ENCODE measurements at regions not wholly inside any gene's neighbourhood (a gene's known extent, or its start where the extent isn't known, plus 50 kb on each side); places are given as distances from the start of the nearest gene placed in this dataset.
A peak's percentile ranks its signal among the peaks of the same experiment; 100 is the strongest.

DNA sequence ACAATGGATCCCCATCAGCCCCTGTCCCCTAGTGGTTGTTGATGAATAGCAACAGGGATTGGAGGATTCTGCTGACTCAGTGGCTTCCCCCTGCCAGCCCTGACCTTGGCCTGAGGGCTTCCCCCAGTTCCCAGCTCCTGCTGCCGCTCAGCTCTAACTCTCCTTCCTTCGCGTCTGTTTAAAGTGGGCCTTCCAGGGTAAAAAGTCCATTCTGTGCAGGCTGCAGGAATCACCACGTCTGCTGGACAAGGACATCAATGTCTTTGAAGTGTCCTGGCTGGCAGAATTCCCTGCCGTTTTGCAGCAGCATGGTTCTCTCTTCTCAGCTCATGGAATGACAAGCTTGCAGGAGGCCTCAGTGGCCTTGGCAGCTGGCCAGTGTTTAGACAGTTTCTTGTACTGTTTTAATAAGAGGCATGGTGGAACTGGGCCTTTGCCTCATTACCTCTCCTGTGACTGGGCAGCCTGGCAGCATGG lies 152.5 kb upstream of the STX18 start:
- Histone ChIP-seq H3K9me3 (no peaks in the 10 kb centered on the region), H3K36me3 (no peaks in the 10 kb centered on the region), H3K27ac (no peak overlapping the region), H3K27me3 (no peaks in the 10 kb centered on the region), H3K4me1 (ENCODE audit: insufficient read depth) (peaks cover 7% of the 10 kb centered on the region), H3K4me3 (no peak overlapping the region)
- TF ChIP-seq EP300 (IDR thresholded peaks at IDR 0.05) (no peak), POLR2A (IDR thresholded peaks at IDR 0.05) (no peak)
- TF ChIP-seq, protein P1, sequence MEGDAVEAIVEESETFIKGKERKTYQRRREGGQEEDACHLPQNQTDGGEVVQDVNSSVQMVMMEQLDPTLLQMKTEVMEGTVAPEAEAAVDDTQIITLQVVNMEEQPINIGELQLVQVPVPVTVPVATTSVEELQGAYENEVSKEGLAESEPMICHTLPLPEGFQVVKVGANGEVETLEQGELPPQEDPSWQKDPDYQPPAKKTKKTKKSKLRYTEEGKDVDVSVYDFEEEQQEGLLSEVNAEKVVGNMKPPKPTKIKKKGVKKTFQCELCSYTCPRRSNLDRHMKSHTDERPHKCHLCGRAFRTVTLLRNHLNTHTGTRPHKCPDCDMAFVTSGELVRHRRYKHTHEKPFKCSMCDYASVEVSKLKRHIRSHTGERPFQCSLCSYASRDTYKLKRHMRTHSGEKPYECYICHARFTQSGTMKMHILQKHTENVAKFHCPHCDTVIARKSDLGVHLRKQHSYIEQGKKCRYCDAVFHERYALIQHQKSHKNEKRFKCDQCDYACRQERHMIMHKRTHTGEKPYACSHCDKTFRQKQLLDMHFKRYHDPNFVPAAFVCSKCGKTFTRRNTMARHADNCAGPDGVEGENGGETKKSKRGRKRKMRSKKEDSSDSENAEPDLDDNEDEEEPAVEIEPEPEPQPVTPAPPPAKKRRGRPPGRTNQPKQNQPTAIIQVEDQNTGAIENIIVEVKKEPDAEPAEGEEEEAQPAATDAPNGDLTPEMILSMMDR (IDR thresholded peaks at IDR 0.05) = no peak
- intact Hi-C loops (cut with DNase I) = loop anchor here in 1 of 4 donors (10.0 kb wide), 1 partner anchor 150 kb away; no protein-coding TSS in a partner anchor
- WGBS, 3 donors = 0 to 22% (median 6%) methylated on average over 5 of the region's 5 CpGs
- DNase-seq = peak; percentile 45 to 75 (median 64)

DNA sequence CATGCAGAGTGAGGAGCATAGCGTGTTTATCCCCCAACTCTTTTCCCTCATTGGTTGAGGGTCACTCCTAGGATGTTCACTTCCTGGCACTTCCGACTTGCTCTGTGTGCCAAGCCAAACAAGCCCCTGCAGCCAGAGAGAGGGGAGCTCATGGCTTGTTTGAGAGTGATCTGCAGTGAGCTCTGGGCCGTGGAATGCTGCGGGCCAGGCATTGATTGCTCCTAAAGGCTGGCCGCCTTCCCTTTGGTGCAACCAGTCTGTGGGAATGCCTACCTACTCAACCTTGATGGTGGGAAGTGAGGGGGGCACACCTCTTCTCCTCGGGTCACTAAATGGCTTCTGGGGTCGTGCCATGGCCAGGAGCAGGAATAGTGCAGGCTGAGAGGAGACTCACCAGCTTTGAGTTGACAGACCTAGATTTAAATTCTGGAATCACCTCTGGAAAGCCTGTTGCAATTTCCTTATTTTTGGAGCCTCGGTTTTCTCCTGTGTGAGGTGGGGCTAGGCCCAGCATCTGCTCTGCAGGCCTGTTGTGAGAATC lies 152.0 kb upstream of the STX18 start:
- Histone ChIP-seq H3K36me3 (no peaks in the 10 kb centered on the region), H3K9me3 (no peaks in the 10 kb centered on the region), H3K4me3 (no peak overlapping the region), H3K27me3 (no peaks in the 10 kb centered on the region), H3K4me1 (ENCODE audit: insufficient read depth) (peaks cover 7% of the 10 kb centered on the region), H3K27ac (no peak overlapping the region)
- no peak for TF ChIP-seq EP300 (IDR thresholded peaks at IDR 0.05)
- TF ChIP-seq POLR2A (IDR thresholded peaks at IDR 0.05) = no peak
- TF ChIP-seq, protein P1 (IDR thresholded peaks at IDR 0.05) = no peak
- 74 to 82% (median 76%) methylated on average over 8 of the region's 8 CpGs for WGBS, 3 donors
- no peak for DNase-seq
- intact Hi-C loops (cut with DNase I) = loop anchor here in 1 of 4 donors (10.0 kb wide), 1 partner anchor 151 kb away; no protein-coding TSS in a partner anchor

DNA sequence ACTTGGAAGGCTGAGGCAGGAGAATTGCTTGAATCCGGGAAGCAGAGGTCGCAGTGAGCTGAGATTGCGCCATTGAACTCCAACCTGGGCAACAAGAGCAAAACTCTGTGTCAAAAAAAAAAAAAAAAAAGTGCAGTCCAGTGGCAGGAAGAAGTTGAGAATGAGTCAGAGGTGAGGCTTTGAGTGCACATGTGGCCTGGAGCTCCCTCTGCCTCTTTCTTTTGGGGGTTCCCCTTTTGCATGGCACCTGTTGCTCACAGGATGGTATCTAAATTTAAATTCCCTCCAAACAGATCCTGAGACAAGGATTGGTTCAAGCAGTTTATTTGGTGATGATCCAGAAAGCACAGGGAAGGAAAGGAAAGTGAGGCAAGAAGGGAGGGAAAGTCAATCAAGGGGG lies 151.4 kb upstream of the STX18 start:
- H3K36me3 ChIP-seq = no peaks in the 10 kb centered on the region
- H3K27me3 ChIP-seq = no peaks in the 10 kb centered on the region
- DNase-seq = no peak
- TF ChIP-seq EP300 (IDR thresholded peaks at IDR 0.05) = no peak
- TF ChIP-seq POLR2A (IDR thresholded peaks at IDR 0.05) = no peak
- TF ChIP-seq, protein P1 (IDR thresholded peaks at IDR 0.05) = no peak
- intact Hi-C loops (cut with DNase I) = loop anchor here in 1 of 4 donors (10.0 kb wide), 1 partner anchor 152 kb away; no protein-coding TSS in a partner anchor
- peaks cover 9% of the 10 kb centered on the region for H3K4me1 ChIP-seq (ENCODE audit: insufficient read depth)
- H3K9me3 ChIP-seq = no peaks in the 10 kb centered on the region
- H3K4me3 ChIP-seq = no peak overlapping the region
- no peak overlapping the region for H3K27ac ChIP-seq
- WGBS, 3 donors = 94 to 97% (median 96%) methylated on average over 3 of the region's 3 CpGs

DNA sequence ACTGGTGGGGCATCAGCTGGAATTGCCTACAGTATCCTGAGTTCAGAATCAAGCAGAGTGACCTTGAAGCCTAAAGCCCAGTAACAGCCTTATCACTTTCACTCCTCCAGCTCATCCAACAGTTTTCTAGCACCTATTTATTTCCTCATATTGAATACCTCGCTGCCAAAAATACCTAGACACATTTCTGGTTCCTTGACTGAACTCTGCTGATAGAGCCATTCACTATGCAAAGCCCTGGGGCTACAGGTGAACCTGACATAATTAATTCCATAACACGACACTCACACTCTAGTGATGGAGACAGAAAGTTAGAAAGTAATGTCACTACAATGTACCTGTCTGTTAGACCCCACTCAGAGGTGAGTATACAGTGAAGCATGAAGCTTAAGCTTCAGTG lies 149.0 kb upstream of the STX18 start:
- Histone ChIP-seq H3K27me3 (no peaks in the 10 kb centered on the region), H3K36me3 (no peaks in the 10 kb centered on the region), H3K27ac (no peak overlapping the region), H3K9me3 (no peaks in the 10 kb centered on the region), H3K4me1 (ENCODE audit: insufficient read depth) (peaks cover 11% of the 10 kb centered on the region), H3K4me3 (no peak overlapping the region)
- WGBS, 3 donors = 86 to 89% (median 87%) methylated on average over 2 of the region's 2 CpGs
- no peak for DNase-seq
- no peak for TF ChIP-seq EP300 (IDR thresholded peaks at IDR 0.05)
- TF ChIP-seq POLR2A (IDR thresholded peaks at IDR 0.05) = no peak
- TF ChIP-seq, protein P1 (IDR thresholded peaks at IDR 0.05) = no peak
- intact Hi-C loops (cut with DNase I) = loop anchor here in 1 of 4 donors (10.0 kb wide), 1 partner anchor 154 kb away; no protein-coding TSS in a partner anchor

All from ovary (tissue), 7 donors.